ENCODE measurements at regions not wholly inside any gene's neighbourhood (a gene's known extent, or its start where the extent isn't known, plus 50 kb on each side); places are given as distances from the start of the nearest gene placed in this dataset.

- TF ChIP-seq POLR2A (IDR thresholded peaks at IDR 0.05; ENCODE audit: low read length) (no peak), GATA1 (IDR thresholded peaks at IDR 0.05; ENCODE audit: low read depth, low read length) (no peak)
Measured at GRCh38 chr2:199668645-199669044, 182.3 kb downstream of the FTCDNL1 start.
